GM23338 (cell line): ENCODE measurements at regions not wholly inside any gene's neighbourhood (a gene's known extent, or its start where the extent isn't known, plus 50 kb on each side); places are given as distances from the start of the nearest gene placed in this dataset.

ENCODE experiments used
- EZH2 ChIP-seq: fragments of 200-600 bp; sonication (generic); IDR thresholded peaks from one replicate; pipeline ENCODE4 v1.8.0; 2017; ENCODE audit warnings: antibody characterized with exemption, mild to moderate bottlenecking, low read depth; ENCODE audit not compliant: unreplicated experiment
- EZH2phosphoT487 ChIP-seq: fragments of 200-600 bp; sonication (generic); IDR thresholded peaks from one replicate; pipeline ENCODE4 v1.8.1; 2018; ENCODE audit warnings: antibody characterized with exemption; ENCODE audit not compliant: unreplicated experiment
- POLR2AphosphoS5 ChIP-seq: IDR thresholded peaks from 2 replicates; pipeline ENCODE4 v1.6.1; 2016; ENCODE audit warnings: antibody characterized with exemption, low read depth
- TF ChIP-seq, protein P1 (sequence below), 2 experiments: fragments of 200-600 bp in 1 of 2; sonication (generic) in 1 of 2; conservative IDR thresholded peaks; 2 replicates each; pipeline versions ENCODE4 v1.5.1 to v1.6.1; 2016 to 2017; ENCODE audit warnings: antibody characterized with exemption in 2 of 2, low read depth in 2 of 2, mild to moderate bottlenecking in 2 of 2, moderate library complexity in 1 of 2
- TF ChIP-seq, protein P2 (sequence below): IDR thresholded peaks from one replicate; pipeline ENCODE4 v1.6.1; 2018; ENCODE audit warnings: antibody characterized with exemption; ENCODE audit not compliant: unreplicated experiment

DNA sequence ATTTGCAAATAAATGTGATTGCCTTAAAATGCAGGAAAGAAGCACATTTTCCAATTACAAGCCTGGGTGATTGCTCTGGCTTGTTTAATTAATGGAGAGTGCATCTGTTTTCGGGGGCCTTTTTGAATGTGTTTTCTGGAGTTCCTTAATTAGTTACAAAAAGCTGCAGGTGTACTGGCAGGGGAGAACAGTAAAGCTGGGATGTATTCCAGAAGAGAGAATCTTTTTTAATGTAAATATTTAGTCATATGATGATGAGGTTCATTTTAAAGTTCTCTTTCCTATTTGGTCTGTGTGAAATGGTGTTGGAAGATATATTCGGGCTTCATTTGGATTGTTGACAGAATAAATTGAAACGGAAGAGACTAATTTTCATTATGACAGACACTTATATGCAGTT lies 70.9 kb upstream of the N4BP1 start:
- TF ChIP-seq EZH2 (no peak), POLR2AphosphoS5 (no peak), EZH2phosphoT487 (no peak)
- TF ChIP-seq, protein P1, sequence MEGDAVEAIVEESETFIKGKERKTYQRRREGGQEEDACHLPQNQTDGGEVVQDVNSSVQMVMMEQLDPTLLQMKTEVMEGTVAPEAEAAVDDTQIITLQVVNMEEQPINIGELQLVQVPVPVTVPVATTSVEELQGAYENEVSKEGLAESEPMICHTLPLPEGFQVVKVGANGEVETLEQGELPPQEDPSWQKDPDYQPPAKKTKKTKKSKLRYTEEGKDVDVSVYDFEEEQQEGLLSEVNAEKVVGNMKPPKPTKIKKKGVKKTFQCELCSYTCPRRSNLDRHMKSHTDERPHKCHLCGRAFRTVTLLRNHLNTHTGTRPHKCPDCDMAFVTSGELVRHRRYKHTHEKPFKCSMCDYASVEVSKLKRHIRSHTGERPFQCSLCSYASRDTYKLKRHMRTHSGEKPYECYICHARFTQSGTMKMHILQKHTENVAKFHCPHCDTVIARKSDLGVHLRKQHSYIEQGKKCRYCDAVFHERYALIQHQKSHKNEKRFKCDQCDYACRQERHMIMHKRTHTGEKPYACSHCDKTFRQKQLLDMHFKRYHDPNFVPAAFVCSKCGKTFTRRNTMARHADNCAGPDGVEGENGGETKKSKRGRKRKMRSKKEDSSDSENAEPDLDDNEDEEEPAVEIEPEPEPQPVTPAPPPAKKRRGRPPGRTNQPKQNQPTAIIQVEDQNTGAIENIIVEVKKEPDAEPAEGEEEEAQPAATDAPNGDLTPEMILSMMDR (conservative IDR thresholded peaks at IDR 0.05; ENCODE audit: low read depth in 2 of 2): no peak
- TF ChIP-seq, protein P2, sequence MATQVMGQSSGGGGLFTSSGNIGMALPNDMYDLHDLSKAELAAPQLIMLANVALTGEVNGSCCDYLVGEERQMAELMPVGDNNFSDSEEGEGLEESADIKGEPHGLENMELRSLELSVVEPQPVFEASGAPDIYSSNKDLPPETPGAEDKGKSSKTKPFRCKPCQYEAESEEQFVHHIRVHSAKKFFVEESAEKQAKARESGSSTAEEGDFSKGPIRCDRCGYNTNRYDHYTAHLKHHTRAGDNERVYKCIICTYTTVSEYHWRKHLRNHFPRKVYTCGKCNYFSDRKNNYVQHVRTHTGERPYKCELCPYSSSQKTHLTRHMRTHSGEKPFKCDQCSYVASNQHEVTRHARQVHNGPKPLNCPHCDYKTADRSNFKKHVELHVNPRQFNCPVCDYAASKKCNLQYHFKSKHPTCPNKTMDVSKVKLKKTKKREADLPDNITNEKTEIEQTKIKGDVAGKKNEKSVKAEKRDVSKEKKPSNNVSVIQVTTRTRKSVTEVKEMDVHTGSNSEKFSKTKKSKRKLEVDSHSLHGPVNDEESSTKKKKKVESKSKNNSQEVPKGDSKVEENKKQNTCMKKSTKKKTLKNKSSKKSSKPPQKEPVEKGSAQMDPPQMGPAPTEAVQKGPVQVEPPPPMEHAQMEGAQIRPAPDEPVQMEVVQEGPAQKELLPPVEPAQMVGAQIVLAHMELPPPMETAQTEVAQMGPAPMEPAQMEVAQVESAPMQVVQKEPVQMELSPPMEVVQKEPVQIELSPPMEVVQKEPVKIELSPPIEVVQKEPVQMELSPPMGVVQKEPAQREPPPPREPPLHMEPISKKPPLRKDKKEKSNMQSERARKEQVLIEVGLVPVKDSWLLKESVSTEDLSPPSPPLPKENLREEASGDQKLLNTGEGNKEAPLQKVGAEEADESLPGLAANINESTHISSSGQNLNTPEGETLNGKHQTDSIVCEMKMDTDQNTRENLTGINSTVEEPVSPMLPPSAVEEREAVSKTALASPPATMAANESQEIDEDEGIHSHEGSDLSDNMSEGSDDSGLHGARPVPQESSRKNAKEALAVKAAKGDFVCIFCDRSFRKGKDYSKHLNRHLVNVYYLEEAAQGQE: no peak
